ENCODE measurements at regions not wholly inside any gene's neighbourhood (a gene's known extent, or its start where the extent isn't known, plus 50 kb on each side); places are given as distances from the start of the nearest gene placed in this dataset.

DNA sequence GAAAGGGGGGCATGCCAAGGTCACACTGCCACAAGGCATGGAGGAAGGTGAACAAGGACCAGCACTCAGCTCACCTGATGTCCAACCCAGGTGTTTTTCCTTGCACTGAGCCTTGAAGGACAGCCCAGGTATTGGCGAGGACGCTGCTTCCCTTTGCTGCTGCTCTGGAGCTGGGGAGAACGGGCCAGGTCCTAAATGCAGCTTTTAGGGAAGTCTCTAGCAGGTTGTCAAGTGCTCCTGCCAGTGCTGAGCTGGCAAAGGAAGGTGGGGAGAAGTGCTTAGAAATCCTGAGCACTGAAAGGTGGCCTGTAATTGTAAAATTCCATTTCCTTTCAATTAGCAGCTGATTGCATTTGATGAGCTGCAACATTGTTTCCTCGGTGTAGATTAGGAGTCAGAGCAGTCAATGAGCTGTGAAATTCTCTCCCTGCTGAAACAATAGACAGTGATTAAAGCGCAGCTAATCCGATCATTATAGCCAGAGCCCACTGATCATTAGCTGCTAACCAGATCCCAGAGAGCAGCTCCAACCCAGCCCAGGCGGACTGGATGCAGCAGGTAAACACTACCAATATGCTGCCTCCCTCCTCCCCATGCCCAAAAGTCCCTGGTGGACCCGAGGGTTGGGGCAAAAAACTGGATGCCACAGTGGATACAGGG is 507.6 kb downstream of the INSC start:
- Histone ChIP-seq H3K9me3 (no peaks in the 10 kb centered on the region), H3K4me1 (no peaks in the 10 kb centered on the region), H3K36me3 (no peaks in the 10 kb centered on the region), H3K27me3 (no peaks in the 10 kb centered on the region), H3K27ac (no peak overlapping the region), H3K4me3 (no peak overlapping the region)
- intact Hi-C loops (cut with DNase I) = no loop called here
- no peak for DNase-seq (ENCODE audit: low spot score in 2 of 2)
- TF ChIP-seq, protein P1, sequence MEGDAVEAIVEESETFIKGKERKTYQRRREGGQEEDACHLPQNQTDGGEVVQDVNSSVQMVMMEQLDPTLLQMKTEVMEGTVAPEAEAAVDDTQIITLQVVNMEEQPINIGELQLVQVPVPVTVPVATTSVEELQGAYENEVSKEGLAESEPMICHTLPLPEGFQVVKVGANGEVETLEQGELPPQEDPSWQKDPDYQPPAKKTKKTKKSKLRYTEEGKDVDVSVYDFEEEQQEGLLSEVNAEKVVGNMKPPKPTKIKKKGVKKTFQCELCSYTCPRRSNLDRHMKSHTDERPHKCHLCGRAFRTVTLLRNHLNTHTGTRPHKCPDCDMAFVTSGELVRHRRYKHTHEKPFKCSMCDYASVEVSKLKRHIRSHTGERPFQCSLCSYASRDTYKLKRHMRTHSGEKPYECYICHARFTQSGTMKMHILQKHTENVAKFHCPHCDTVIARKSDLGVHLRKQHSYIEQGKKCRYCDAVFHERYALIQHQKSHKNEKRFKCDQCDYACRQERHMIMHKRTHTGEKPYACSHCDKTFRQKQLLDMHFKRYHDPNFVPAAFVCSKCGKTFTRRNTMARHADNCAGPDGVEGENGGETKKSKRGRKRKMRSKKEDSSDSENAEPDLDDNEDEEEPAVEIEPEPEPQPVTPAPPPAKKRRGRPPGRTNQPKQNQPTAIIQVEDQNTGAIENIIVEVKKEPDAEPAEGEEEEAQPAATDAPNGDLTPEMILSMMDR (IDR thresholded peaks at IDR 0.05) = no peak

DNA sequence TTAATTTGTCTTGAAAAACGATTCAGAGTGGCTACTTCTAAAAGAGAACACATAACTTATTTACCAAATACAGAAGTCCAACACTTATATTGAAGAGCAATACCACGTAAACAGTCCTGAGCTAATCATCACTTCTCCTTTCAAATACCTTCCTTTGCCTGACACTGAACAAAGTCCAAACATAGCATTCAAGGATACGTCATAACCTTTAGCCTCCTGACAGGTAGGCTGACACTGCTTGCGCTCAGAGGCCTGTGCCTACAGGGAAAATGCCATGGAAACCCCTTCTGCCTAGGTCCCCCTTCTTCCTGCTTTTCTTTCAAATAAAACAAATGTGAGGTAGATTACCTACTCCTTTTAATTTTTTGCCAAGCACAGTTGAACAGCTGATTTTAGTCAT is 510.0 kb downstream of the INSC start:
- TF ChIP-seq, protein P1 (IDR thresholded peaks at IDR 0.05) = no peak
- Histone ChIP-seq H3K9me3 (no peaks in the 10 kb centered on the region), H3K4me1 (no peaks in the 10 kb centered on the region), H3K4me3 (no peak overlapping the region), H3K27ac (no peak overlapping the region), H3K36me3 (no peaks in the 10 kb centered on the region), H3K27me3 (no peaks in the 10 kb centered on the region)
- DNase-seq (ENCODE audit: low spot score in 2 of 2) = no peak
- intact Hi-C loops (cut with DNase I) = no loop called here

DNA sequence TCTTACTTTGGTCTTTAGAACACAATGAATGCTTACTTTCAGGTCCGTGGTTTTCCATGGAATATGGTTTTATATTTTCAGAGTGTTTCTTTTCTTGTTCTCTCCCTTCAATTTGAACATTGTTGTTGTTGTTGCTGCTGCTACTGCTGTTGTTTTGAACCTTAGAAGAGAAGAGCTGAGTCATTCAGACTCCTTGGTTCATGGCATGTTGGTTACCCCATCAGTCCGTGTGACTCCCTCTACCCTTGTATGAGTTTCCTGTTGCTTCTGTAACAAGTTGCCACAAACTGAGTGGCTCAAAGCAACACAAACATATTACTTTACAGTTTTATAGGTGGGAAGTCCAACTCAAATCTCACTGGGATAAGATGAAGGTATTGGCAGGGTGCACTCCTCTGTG is 511.0 kb downstream of the INSC start:
- H3K4me1 ChIP-seq = no peaks in the 10 kb centered on the region
- intact Hi-C loops (cut with DNase I) = no loop called here
- H3K27ac ChIP-seq = no peak overlapping the region
- H3K4me3 ChIP-seq = no peak overlapping the region
- TF ChIP-seq, protein P1 (IDR thresholded peaks at IDR 0.05) = no peak
- H3K9me3 ChIP-seq = no peaks in the 10 kb centered on the region
- H3K36me3 ChIP-seq = no peaks in the 10 kb centered on the region
- no peaks in the 10 kb centered on the region for H3K27me3 ChIP-seq
- DNase-seq (ENCODE audit: low spot score in 2 of 2) = no peak

DNA sequence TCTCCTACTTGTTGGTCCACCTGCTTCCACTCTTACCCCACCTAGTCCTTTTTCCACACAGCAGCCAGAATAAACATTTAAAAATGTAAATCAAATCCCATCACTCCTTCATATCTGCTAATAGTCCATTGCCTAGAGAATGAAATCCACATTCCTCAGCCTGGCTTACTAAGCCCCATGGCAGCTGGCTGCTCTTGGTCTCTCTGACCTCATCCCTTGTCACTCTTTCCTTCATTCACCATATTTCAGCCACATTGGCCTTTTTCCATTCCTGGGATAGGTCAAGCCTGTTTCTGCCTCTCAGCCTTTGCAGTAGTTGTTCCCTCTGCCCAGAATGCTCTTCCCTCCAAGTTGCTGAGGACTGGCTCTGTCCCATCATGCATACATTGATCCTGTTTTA is 512.8 kb downstream of the INSC start:
- no peaks in the 10 kb centered on the region for H3K4me1 ChIP-seq
- H3K27me3 ChIP-seq = no peaks in the 10 kb centered on the region
- no peak overlapping the region for H3K27ac ChIP-seq
- no peaks in the 10 kb centered on the region for H3K36me3 ChIP-seq
- no peaks in the 10 kb centered on the region for H3K9me3 ChIP-seq
- intact Hi-C loops (cut with DNase I) = no loop called here
- no peak overlapping the region for H3K4me3 ChIP-seq
- no peak for DNase-seq (ENCODE audit: low spot score in 2 of 2)
- TF ChIP-seq, protein P1 (IDR thresholded peaks at IDR 0.05) = no peak

DNA sequence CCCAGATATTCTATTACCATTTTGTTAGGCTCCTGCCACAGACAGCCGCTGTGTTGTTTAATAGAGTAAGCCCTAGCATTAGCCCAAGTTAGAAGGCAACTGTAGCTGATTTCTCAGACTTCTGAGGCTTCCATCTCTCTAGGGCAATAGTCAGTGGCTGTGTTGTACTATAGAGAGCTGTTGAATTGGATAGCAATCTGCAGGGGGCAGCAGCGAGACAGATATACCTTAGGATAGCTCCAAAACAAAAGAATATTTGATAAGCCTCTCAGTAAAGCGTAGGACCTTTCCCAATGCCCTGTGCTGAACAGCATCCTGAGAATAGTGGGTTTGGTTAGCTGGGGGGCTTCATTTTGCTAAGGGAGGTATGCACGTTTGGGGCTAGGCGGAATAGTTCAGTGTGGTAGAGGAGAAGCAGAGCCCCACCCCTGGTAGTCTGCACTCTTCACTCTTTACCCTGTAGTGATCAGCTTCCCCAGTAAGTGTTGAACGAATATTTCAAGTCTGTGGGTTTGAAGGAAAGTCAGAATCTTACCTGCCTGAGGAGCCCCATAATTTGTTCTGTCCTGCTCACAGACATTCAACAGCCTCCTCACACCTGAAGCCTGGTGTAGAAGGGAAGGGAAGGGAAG is 515.1 kb downstream of the INSC start:
- TF ChIP-seq, protein P1 (IDR thresholded peaks at IDR 0.05) = no peak
- intact Hi-C loops (cut with DNase I) = no loop called here
- H3K36me3 ChIP-seq = no peaks in the 10 kb centered on the region
- H3K27ac ChIP-seq = no peak overlapping the region
- H3K27me3 ChIP-seq = no peaks in the 10 kb centered on the region
- H3K4me3 ChIP-seq = no peak overlapping the region
- no peaks in the 10 kb centered on the region for H3K9me3 ChIP-seq
- no peak for DNase-seq (ENCODE audit: low spot score in 2 of 2)
- no peaks in the 10 kb centered on the region for H3K4me1 ChIP-seq

Data from ascending aorta (tissue), 2 donors.